ENCODE measurements at regions not wholly inside any gene's neighbourhood (a gene's known extent, or its start where the extent isn't known, plus 50 kb on each side); places are given as distances from the start of the nearest gene placed in this dataset.

- no peak for DNase-seq
Measured at GRCh38 chr17:77507111-77507885, 366.5 kb downstream of the SEC14L1 start.

- no peak for DNase-seq
Measured at GRCh38 chr17:77508047-77508715, 367.4 kb downstream of the SEC14L1 start.

GRCh38 chr17:77509089-77509488 lies 368.3 kb downstream of the SEC14L1 start:
- no peak for DNase-seq

GRCh38 chr17:77509599-77509998 lies 368.8 kb downstream of the SEC14L1 start:
- DNase-seq: no peak

- DNase-seq: no peak
Measured at GRCh38 chr17:77510133-77510796, 369.5 kb downstream of the SEC14L1 start.

GRCh38 chr17:77511514-77512061 lies 370.8 kb downstream of the SEC14L1 start:
- no peak for DNase-seq

GRCh38 chr17:77512062-77512946 lies 371.5 kb downstream of the SEC14L1 start:
- DNase-seq: no peak

- DNase-seq: no peak
Measured at GRCh38 chr17:77513045-77513444, 372.3 kb downstream of the SEC14L1 start.

GRCh38 chr17:77515227-77515626 lies 374.5 kb downstream of the SEC14L1 start:
- no peak for DNase-seq

GRCh38 chr17:77516902-77517301 lies 376.1 kb downstream of the SEC14L1 start:
- no peak for DNase-seq

- no peak for DNase-seq
Measured at GRCh38 chr17:77521076-77521475, 380.3 kb downstream of the SEC14L1 start.

- DNase-seq: no peak
Measured at GRCh38 chr17:77523540-77523939, 382.8 kb downstream of the SEC14L1 start.

GRCh38 chr17:77526259-77526711 lies 385.5 kb downstream of the SEC14L1 start:
- no peak for DNase-seq

- no peak for DNase-seq
Measured at GRCh38 chr17:77526728-77527350, 386.1 kb downstream of the SEC14L1 start.

GRCh38 chr17:77527409-77527808 lies 386.6 kb downstream of the SEC14L1 start:
- no peak for DNase-seq

- no peak for DNase-seq
Measured at GRCh38 chr17:77527836-77528505, 387.2 kb downstream of the SEC14L1 start.

- DNase-seq: peak; percentile 41
Measured at GRCh38 chr17:77528516-77529327, 388.0 kb downstream of the SEC14L1 start.

- no peak for DNase-seq
Measured at GRCh38 chr17:77529328-77529650, 388.5 kb downstream of the SEC14L1 start.

GRCh38 chr17:77530591-77530990 lies 389.8 kb downstream of the SEC14L1 start:
- DNase-seq: no peak

- DNase-seq: no peak
Measured at GRCh38 chr17:77531002-77531401, 390.2 kb downstream of the SEC14L1 start.

GRCh38 chr17:77531641-77532040 lies 390.9 kb downstream of the SEC14L1 start:
- no peak for DNase-seq

Data from stimulated activated CD4-positive, alpha-beta T cell treated with anti-CD3 and anti-CD28 coated beads, Interleukin-4, amount 100 ng/mL, for 1 hour (primary cell).